Gastroesophageal sphincter (tissue), 3 donors: ENCODE measurements at regions not wholly inside any gene's neighbourhood (a gene's known extent, or its start where the extent isn't known, plus 50 kb on each side); places are given as distances from the start of the nearest gene placed in this dataset.

ENCODE experiments used
- CTCF ChIP-seq, 4 experiments: fragments of 200-600 bp in 2 of 4; fragments of 450-650 bp in 2 of 4; sonication (generic) in 1 of 4; IDR thresholded peaks; one replicate each; pipeline ENCODE4 v1.5.1; 2017 to 2019; ENCODE audit warnings: antibody characterized with exemption in 4 of 4, mild to moderate bottlenecking in 2 of 4, moderate library complexity in 2 of 4
- EP300 ChIP-seq: sonication (generic); formaldehyde crosslinking; IDR thresholded peaks from one replicate; pipeline ENCODE4 v1.6.1; 2017; ENCODE audit warnings: antibody characterized with exemption, mild to moderate bottlenecking
- POLR2AphosphoS5 ChIP-seq: sonication (generic); formaldehyde crosslinking; IDR thresholded peaks from one replicate; pipeline ENCODE4 v1.6.1; 2017; ENCODE audit warnings: antibody characterized with exemption

GRCh38 chr12:116370004-116370404 is 92.5 kb upstream of the MED13L start:
- TF ChIP-seq CTCF (IDR thresholded peaks at IDR 0.05) (no peak), EP300 (no peak), POLR2AphosphoS5 (peak; percentile 50)
